ENCODE measurements at regions not wholly inside any gene's neighbourhood (a gene's known extent, or its start where the extent isn't known, plus 50 kb on each side); places are given as distances from the start of the nearest gene placed in this dataset.

DNA sequence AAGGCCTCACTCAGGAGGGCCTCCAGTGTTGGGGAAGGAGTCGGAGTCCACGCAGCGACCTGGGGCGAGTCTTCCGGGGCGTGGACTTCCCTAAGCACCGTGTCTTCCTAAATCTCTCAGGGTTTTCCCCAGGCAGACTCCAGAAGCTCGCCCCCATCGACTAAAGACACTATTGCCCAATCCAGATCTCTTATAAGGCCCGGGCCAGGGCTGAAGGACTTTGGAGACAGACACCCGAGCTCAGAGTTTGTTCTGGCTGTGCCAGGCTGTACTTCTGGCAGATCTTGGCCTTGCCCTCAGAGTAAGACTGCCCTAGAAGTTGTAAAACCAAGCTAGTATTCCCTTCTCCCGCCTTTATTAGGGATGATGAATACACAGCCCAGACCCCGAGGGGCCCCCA lies 191.4 kb downstream of the BUD13 start:
- in situ Hi-C loops (cut with HindIII; ENCODE audit: low sequenced_read_pairs): no loop called here
- DNase-seq (ENCODE audit: low read depth): no peak
- H3K4me3 ChIP-seq (ENCODE audit: low read depth, low read length): no peak overlapping the region
- TF ChIP-seq, protein P1, sequence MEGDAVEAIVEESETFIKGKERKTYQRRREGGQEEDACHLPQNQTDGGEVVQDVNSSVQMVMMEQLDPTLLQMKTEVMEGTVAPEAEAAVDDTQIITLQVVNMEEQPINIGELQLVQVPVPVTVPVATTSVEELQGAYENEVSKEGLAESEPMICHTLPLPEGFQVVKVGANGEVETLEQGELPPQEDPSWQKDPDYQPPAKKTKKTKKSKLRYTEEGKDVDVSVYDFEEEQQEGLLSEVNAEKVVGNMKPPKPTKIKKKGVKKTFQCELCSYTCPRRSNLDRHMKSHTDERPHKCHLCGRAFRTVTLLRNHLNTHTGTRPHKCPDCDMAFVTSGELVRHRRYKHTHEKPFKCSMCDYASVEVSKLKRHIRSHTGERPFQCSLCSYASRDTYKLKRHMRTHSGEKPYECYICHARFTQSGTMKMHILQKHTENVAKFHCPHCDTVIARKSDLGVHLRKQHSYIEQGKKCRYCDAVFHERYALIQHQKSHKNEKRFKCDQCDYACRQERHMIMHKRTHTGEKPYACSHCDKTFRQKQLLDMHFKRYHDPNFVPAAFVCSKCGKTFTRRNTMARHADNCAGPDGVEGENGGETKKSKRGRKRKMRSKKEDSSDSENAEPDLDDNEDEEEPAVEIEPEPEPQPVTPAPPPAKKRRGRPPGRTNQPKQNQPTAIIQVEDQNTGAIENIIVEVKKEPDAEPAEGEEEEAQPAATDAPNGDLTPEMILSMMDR (IDR thresholded peaks at IDR 0.05; ENCODE audit: low read depth, low read length, missing control alignments): no peak

DNA sequence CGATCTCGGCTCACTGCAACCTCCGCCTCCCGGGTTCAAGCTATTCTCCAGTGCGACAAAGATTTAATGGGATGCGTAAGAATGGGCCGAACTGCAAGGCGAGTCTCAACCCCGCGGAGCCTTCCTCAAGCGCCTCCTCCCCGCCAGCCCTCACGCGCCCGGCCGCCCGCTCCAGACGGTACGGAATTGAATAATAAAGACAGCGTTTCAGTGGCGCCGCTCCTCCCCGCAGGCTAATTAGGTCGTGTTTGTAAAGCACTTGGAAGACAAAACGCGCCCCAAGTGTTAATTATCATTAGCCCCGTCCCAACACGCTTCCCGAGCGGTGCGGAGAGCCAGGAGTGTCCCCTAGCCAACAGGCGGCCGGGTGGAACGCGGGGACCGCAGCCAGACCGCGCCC lies 192.0 kb downstream of the BUD13 start:
- in situ Hi-C loops (cut with HindIII; ENCODE audit: low sequenced_read_pairs): no loop called here
- no peak for DNase-seq (ENCODE audit: low read depth)
- H3K4me3 ChIP-seq (ENCODE audit: low read depth, low read length): no peak overlapping the region
- TF ChIP-seq, protein P1 (IDR thresholded peaks at IDR 0.05; ENCODE audit: low read depth, low read length, missing control alignments): no peak

DNA sequence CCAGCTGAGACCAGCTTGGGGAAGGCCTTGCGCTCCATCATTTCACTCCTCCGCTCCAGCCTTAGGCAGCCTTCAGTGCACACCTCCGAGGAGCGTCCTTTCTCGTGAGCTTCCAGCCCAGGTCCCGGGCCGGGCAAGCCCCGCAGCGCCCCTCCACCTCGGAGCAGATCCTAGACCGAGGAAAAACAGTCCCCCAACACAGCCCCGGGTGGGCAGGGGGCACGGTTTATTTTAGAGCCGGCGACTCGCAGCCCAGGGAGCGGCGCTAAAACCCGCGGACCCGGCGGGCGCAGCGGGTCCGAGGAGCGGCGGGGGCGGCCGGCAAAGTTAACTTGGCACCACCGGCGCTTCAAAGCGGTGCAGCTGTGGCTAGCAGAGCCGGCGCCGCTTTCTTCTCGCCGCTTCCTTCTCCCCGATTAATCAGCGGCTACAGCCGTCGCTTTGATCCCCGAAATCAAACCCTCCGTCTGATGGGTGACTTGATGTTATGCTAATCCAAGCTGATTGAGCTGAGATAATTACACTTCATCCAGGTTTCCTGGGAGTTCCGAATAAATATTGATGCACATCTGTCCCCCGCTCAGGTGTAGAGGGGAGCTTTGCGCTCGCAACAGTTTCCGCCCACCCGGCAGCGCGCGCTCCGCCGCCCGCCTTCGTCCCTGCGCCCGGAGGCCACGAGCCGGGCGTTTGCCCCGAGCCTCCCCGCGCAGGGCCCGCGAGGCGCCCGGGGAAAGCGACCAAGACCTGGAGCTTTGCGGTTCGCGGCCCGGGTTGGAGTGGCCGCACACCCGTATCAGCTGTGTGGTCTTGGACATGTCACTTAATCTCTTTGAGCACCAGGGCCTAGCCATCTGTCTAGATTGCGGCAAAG lies 192.7 kb downstream of the BUD13 start:
- TF ChIP-seq, protein P1 (IDR thresholded peaks at IDR 0.05; ENCODE audit: low read depth, low read length, missing control alignments): no peak
- in situ Hi-C loops (cut with HindIII; ENCODE audit: low sequenced_read_pairs): no loop called here
- DNase-seq (ENCODE audit: low read depth): no peak
- no peak overlapping the region for H3K4me3 ChIP-seq (ENCODE audit: low read depth, low read length)

DNA sequence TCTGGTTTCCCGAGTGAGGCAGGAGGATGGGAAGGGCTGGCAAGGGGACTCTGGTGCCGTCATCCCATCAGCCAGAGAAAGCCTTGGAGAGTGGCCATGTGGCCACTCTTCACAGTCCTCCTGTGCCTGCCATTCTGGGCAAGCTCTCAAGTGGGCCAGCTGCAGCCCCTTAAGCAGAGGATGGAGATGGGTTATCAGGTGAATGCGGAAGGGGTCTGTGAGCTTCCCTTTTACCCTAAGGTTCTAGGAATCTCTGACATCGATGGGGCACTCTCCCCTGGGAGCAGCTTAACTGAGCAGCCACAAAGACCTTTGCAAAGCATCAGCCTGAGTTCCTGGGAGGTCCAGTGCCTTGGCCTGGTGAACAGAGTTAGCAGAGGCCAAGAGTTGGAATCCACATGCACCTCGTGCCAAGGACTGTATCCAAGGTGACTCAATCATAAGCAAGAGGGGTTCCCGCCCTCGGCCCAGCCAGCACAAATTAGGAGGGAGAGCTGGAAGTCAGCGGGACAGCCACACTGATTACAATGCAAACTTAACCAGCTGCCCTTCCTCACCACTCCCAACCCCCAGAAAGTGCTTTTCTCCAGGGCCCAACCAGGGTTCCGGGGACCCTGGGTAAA lies 193.6 kb downstream of the BUD13 start:
- DNase-seq (ENCODE audit: low read depth): no peak
- TF ChIP-seq, protein P1 (IDR thresholded peaks at IDR 0.05; ENCODE audit: low read depth, low read length, missing control alignments): no peak
- in situ Hi-C loops (cut with HindIII; ENCODE audit: low sequenced_read_pairs): no loop called here

DNA sequence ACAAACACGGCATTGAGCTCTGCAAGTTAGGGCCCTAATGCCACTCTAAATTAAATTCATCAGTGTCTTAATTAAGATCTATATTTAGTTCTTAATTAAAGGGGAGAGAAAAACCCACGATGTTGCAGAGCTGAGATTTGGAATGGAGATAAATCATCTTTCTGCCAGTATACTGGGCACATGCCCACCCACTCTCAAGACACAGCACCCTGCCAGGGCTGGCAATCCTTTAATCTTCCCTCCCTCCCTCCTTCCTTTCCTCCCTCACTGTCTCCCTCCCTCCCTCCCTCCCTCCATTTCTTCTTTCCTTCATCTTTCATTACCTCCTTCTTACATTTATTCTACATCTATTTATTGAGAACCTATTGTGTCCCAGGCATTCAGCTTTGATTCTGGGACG lies 194.8 kb downstream of the BUD13 start:
- DNase-seq (ENCODE audit: low read depth): no peak

More for the DNA sequence above, 193.6 kb downstream of the BUD13 start:
- no peak overlapping the region for H3K4me3 ChIP-seq (ENCODE audit: low read depth, low read length)

DNA sequence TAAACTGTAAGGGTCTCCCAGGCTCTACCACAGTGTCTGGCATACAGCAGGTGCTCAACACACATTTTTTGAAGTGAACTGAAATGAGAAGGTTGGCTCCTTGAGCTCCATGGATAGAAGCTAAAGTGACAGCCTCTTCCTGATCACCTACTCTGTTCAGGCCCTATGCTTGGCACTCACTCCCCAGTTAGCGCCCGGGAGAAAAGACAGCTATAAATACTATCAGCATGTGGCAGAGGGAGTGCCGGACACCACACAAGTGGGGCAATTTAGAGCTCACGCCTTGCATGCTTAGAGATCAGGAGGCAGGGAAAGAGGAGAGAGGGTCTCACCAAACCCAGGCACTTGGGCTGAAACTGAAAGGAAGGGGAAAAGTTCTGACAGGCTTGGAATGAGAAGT lies 195.5 kb downstream of the BUD13 start:
- TF ChIP-seq, protein P1 (IDR thresholded peaks at IDR 0.05; ENCODE audit: low read depth, low read length, missing control alignments): no peak
- H3K4me3 ChIP-seq (ENCODE audit: low read depth, low read length): no peak overlapping the region
- DNase-seq (ENCODE audit: low read depth): no peak
- in situ Hi-C loops (cut with HindIII; ENCODE audit: low sequenced_read_pairs): no loop called here

More for the DNA sequence above, 194.8 kb downstream of the BUD13 start:
- in situ Hi-C loops (cut with HindIII; ENCODE audit: low sequenced_read_pairs): no loop called here
- H3K4me3 ChIP-seq (ENCODE audit: low read depth, low read length): no peak overlapping the region
- TF ChIP-seq, protein P1 (IDR thresholded peaks at IDR 0.05; ENCODE audit: low read depth, low read length, missing control alignments): no peak
